ENCODE measurements at regions not wholly inside any gene's neighbourhood (a gene's known extent, or its start where the extent isn't known, plus 50 kb on each side); places are given as distances from the start of the nearest gene placed in this dataset.

GRCh38 chr3:8822141-8822540 lies 52.7 kb upstream of the OXTR start:
- intact Hi-C loops (cut with micrococcal nuclease; ENCODE audit: unreplicated experiment) = no loop called here
- H3K27ac ChIP-seq (ENCODE audit: extremely low read length, insufficient read depth, low read length) = no peak overlapping the region
- ChIA-PET POLR2A (no interaction called here), CTCF (ENCODE audit: low intra/inter-chr PET ratio, low total read pairs) (no interaction called here)
- no peaks in the 10 kb centered on the region for H4K20me1 ChIP-seq (ENCODE audit: insufficient read depth, low read length)
- BruUV-seq (replicated peaks) = no TSS peak
- H3K4me2 ChIP-seq (ENCODE audit: low read depth, low read length) = no peak overlapping the region
- TF ChIP-seq ZNF891 (CRISPR knock-in tag; IDR thresholded peaks at IDR 0.05) (no peak), HMGXB3 (CRISPR knock-in tag; IDR thresholded peaks at IDR 0.05; ENCODE audit: borderline replicate concordance) (no peak), MAFK (conservative IDR thresholded peaks at IDR 0.05 in 1 of 2, IDR thresholded peaks at IDR 0.05 in 1 of 2; ENCODE audit: low read length in 2 of 2) (peak; percentile 37 to 38; a peak in 2 of 4 replicates), TOPORS (CRISPR knock-in tag; IDR thresholded peaks at IDR 0.05) (no peak), PRDM15 (CRISPR knock-in tag; IDR thresholded peaks at IDR 0.05) (no peak), SATB2 (CRISPR knock-in tag; IDR thresholded peaks at IDR 0.05) (no peak)
- no peak overlapping the region for H3K9ac ChIP-seq (ENCODE audit: insufficient read depth, low read depth, low read length)
- peaks cover 17% of the 10 kb centered on the region; the same call in 1 of the 2 replicates for H3K9me3 ChIP-seq (ENCODE audit: low read length)
- 0 out of 2 replicates have a peak, but pooled peaks cover 7% of the 10 kb centered on the region for H3K4me1 ChIP-seq (ENCODE audit: insufficient read depth, low read length)
- H3K27me3 ChIP-seq (ENCODE audit: control insufficient read depth in 1 of 2, insufficient read depth in 2 of 2, low read length in 2 of 2) = no peaks in the 10 kb centered on the region
- H3K79me2 ChIP-seq (ENCODE audit: insufficient read depth, low read length) = no peaks in the 10 kb centered on the region
- H3K4me3 ChIP-seq (replicated peaks in 1 of 3; ENCODE audit: insufficient read depth in 1 of 3, low read depth in 2 of 3, low read length in 3 of 3) = no peak overlapping the region
- 91% methylated on average over 2 of the region's 2 CpGs for WGBS (ENCODE audit: low lambda C conversion rate)
- FAIRE-seq (no peak), ATAC-seq (no peak), DNase-seq (ENCODE audit: low spot score) (no peak)
- no peaks in the 10 kb centered on the region for H3K36me3 ChIP-seq (replicated peaks in 1 of 2; ENCODE audit: control insufficient read depth in 1 of 2, insufficient read depth in 2 of 2, low read length in 2 of 2)
- in situ Hi-C loops (cut with HindIII; ENCODE audit: extremely low pct_ligation_motif_present, low pct_unique_long_range_greater_than_20kb) = no loop called here
- H2AFZ ChIP-seq (ENCODE audit: low read length) = no peak overlapping the region

Data from HepG2 (cell line).